SU-DHL-6 (cell line): ENCODE measurements at regions not wholly inside any gene's neighbourhood (a gene's known extent, or its start where the extent isn't known, plus 50 kb on each side); places are given as distances from the start of the nearest gene placed in this dataset.

Experiments
- EZH2phosphoT487 ChIP-seq: fragments of 200-600 bp; sonication (generic), shearing (Covaris generic); conservative IDR thresholded peaks from 2 replicates; pipeline ENCODE4 v1.6.1; 2018; ENCODE audit warnings: mild to moderate bottlenecking, antibody characterized with exemption, low read length, moderate library complexity, mixed read lengths
- TF ChIP-seq, protein P1 (sequence below): fragments of 200-600 bp; sonication (generic); IDR thresholded peaks from one replicate; pipeline ENCODE4 v1.5.1; 2017; ENCODE audit warnings: antibody characterized with exemption, mild to moderate bottlenecking, low read length, moderate library complexity; ENCODE audit not compliant: insufficient read depth, poor library complexity, severe bottlenecking

DNA sequence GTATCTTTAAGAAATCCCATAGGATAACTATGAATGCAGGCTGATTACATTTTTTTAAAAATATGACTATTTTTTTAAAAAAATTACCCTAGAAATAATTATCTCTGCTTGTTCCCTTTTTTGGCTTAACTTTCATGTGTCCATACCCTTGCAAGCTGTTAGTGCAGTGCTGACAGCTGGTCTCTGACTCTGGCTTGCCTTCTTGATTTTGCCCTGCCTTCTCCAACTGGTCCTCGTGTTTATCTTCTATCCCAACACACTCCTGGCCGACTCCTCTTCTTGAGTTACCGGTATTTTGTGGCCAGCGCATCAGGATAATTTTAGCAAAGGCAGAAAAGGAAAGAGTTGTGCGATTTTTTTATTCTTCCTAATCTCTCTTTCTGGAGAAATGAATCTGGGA is 111.7 kb upstream of the STARD3NL start:
- TF ChIP-seq, protein P1, sequence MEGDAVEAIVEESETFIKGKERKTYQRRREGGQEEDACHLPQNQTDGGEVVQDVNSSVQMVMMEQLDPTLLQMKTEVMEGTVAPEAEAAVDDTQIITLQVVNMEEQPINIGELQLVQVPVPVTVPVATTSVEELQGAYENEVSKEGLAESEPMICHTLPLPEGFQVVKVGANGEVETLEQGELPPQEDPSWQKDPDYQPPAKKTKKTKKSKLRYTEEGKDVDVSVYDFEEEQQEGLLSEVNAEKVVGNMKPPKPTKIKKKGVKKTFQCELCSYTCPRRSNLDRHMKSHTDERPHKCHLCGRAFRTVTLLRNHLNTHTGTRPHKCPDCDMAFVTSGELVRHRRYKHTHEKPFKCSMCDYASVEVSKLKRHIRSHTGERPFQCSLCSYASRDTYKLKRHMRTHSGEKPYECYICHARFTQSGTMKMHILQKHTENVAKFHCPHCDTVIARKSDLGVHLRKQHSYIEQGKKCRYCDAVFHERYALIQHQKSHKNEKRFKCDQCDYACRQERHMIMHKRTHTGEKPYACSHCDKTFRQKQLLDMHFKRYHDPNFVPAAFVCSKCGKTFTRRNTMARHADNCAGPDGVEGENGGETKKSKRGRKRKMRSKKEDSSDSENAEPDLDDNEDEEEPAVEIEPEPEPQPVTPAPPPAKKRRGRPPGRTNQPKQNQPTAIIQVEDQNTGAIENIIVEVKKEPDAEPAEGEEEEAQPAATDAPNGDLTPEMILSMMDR: no peak
- no peak for TF ChIP-seq EZH2phosphoT487
